ENCODE measurements at regions not wholly inside any gene's neighbourhood (a gene's known extent, or its start where the extent isn't known, plus 50 kb on each side); places are given as distances from the start of the nearest gene placed in this dataset.
"Not testable (repeated sequence)": the region's sequence is repeated elsewhere in the genome, so short reads cannot be mapped to it uniquely, and the experiment has no call there.

GRCh38 chr3:28053759-28054158, 187.7 kb upstream of the CMC1 start:
- Histone ChIP-seq H3K4me2 (ENCODE audit: low read length) (no peak overlapping the region), H3K9me3 (ENCODE audit: control insufficient read depth, insufficient read depth, low read length) (no peaks in the 10 kb centered on the region), H3K27ac (ENCODE audit: low read depth, low read length) (no peak overlapping the region), H3K27me3 (ENCODE audit: control insufficient read depth, low read length) (no peaks in the 10 kb centered on the region), H3K4me3 (ENCODE audit: low read length) (no peak overlapping the region), H3K9me2 (replicated peaks; ENCODE audit: control insufficient read depth, low read length) (no peaks in the 10 kb centered on the region), H3K36me3 (ENCODE audit: control insufficient read depth, low read length) (no peaks in the 10 kb centered on the region), H3F3A (ENCODE audit: control insufficient read depth, insufficient read depth) (no peaks in the 10 kb centered on the region), H4K20me1 (ENCODE audit: control insufficient read depth, insufficient read depth, low read depth, low read length) (no peaks in the 10 kb centered on the region), H3K4me1 (ENCODE audit: control insufficient read depth, low read length) (no peaks in the 10 kb centered on the region), H3K79me2 (ENCODE audit: control insufficient read depth, low read length) (no peaks in the 10 kb centered on the region)
- TF ChIP-seq, protein P1, sequence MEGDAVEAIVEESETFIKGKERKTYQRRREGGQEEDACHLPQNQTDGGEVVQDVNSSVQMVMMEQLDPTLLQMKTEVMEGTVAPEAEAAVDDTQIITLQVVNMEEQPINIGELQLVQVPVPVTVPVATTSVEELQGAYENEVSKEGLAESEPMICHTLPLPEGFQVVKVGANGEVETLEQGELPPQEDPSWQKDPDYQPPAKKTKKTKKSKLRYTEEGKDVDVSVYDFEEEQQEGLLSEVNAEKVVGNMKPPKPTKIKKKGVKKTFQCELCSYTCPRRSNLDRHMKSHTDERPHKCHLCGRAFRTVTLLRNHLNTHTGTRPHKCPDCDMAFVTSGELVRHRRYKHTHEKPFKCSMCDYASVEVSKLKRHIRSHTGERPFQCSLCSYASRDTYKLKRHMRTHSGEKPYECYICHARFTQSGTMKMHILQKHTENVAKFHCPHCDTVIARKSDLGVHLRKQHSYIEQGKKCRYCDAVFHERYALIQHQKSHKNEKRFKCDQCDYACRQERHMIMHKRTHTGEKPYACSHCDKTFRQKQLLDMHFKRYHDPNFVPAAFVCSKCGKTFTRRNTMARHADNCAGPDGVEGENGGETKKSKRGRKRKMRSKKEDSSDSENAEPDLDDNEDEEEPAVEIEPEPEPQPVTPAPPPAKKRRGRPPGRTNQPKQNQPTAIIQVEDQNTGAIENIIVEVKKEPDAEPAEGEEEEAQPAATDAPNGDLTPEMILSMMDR (IDR thresholded peaks at IDR 0.05; ENCODE audit: low read depth, low read length, poor library complexity, severe bottlenecking) = no peak
- no peak for TF ChIP-seq EZH2phosphoT487 (IDR thresholded peaks at IDR 0.05; ENCODE audit: borderline replicate concordance, low read length)

DNA sequence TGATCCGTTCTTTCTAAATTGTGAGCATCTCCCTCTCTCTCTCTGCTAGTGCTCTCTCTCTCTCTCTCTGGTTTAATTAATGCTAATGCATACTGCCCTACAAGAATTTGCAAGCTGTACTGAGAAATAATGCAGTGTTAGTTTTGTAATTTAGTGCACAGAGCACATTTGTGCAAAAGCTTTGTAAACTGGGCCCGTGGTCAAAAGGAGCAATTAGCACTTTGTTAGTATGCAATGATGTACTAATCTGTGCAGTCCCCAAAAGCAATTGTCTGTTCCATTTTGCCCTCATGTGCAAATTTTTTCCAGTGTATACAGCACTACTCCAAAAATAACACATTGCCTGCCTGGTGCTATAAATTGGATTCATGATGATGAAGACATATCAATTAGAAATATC, 184.6 kb upstream of the CMC1 start:
- no peaks in the 10 kb centered on the region for H3K27me3 ChIP-seq (ENCODE audit: control insufficient read depth, low read length)
- H4K20me1 ChIP-seq (ENCODE audit: control insufficient read depth, insufficient read depth, low read depth, low read length) = no peaks in the 10 kb centered on the region
- H3K27ac ChIP-seq (ENCODE audit: low read depth, low read length) = no peak overlapping the region

DNA sequence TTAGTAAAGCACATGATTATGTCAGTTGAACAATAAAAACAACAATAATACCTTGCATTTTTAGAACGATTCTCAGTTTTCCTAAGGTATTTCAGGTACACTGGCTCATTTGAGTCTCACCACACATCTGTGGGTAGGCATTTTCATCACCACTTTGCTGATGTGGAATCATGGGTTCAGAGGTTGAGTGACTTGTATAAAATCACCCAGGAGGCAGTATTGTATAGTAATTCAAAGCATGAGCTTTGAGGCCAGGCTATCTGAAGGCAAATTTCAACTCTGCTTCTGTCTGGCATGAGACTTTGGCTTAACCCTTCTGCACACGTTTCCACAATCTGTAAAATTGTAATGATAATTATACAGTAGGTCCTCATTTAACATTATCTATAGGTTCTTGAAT, 183.9 kb upstream of the CMC1 start:
- TF ChIP-seq, protein P1 (IDR thresholded peaks at IDR 0.05; ENCODE audit: low read depth, low read length, poor library complexity, severe bottlenecking) = no peak
- no peak for TF ChIP-seq EZH2phosphoT487 (IDR thresholded peaks at IDR 0.05; ENCODE audit: borderline replicate concordance, low read length)
- Histone ChIP-seq H3F3A (ENCODE audit: control insufficient read depth, insufficient read depth) (no peaks in the 10 kb centered on the region), H3K4me1 (ENCODE audit: control insufficient read depth, low read length) (no peaks in the 10 kb centered on the region), H3K79me2 (ENCODE audit: control insufficient read depth, low read length) (no peaks in the 10 kb centered on the region), H3K27me3 (ENCODE audit: control insufficient read depth, low read length) (no peaks in the 10 kb centered on the region), H3K9me2 (replicated peaks; ENCODE audit: control insufficient read depth, low read length) (no peaks in the 10 kb centered on the region), H3K4me2 (ENCODE audit: low read length) (no peak overlapping the region), H4K20me1 (ENCODE audit: control insufficient read depth, insufficient read depth, low read depth, low read length) (no peaks in the 10 kb centered on the region), H3K4me3 (ENCODE audit: low read length) (no peak overlapping the region), H3K36me3 (ENCODE audit: control insufficient read depth, low read length) (no peaks in the 10 kb centered on the region), H3K9me3 (ENCODE audit: control insufficient read depth, insufficient read depth, low read length) (no peaks in the 10 kb centered on the region), H3K27ac (ENCODE audit: low read depth, low read length) (no peak overlapping the region)

More for the DNA sequence above, 184.6 kb upstream of the CMC1 start:
- Histone ChIP-seq H3K79me2 (ENCODE audit: control insufficient read depth, low read length) (no peaks in the 10 kb centered on the region), H3K36me3 (ENCODE audit: control insufficient read depth, low read length) (no peaks in the 10 kb centered on the region), H3K4me2 (ENCODE audit: low read length) (no peak overlapping the region), H3F3A (ENCODE audit: control insufficient read depth, insufficient read depth) (no peaks in the 10 kb centered on the region), H3K4me1 (ENCODE audit: control insufficient read depth, low read length) (no peaks in the 10 kb centered on the region), H3K9me2 (replicated peaks; ENCODE audit: control insufficient read depth, low read length) (no peaks in the 10 kb centered on the region), H3K4me3 (ENCODE audit: low read length) (no peak overlapping the region), H3K9me3 (ENCODE audit: control insufficient read depth, insufficient read depth, low read length) (no peaks in the 10 kb centered on the region)
- no peak for TF ChIP-seq EZH2phosphoT487 (IDR thresholded peaks at IDR 0.05; ENCODE audit: borderline replicate concordance, low read length)
- TF ChIP-seq, protein P1 (IDR thresholded peaks at IDR 0.05; ENCODE audit: low read depth, low read length, poor library complexity, severe bottlenecking) = no peak

- not testable (repeated sequence) for H3K79me2 ChIP-seq (ENCODE audit: control insufficient read depth, low read length); H3K27ac ChIP-seq (ENCODE audit: low read depth, low read length); H3K4me3 ChIP-seq (ENCODE audit: low read length); H3K27me3 ChIP-seq (ENCODE audit: control insufficient read depth, low read length); H3K9me3 ChIP-seq (ENCODE audit: control insufficient read depth, insufficient read depth, low read length); H3K9me2 ChIP-seq (replicated peaks; ENCODE audit: control insufficient read depth, low read length); H3K4me2 ChIP-seq (ENCODE audit: low read length); H3K36me3 ChIP-seq (ENCODE audit: control insufficient read depth, low read length); H3F3A ChIP-seq (ENCODE audit: control insufficient read depth, insufficient read depth); H4K20me1 ChIP-seq (ENCODE audit: control insufficient read depth, insufficient read depth, low read depth, low read length); H3K4me1 ChIP-seq (ENCODE audit: control insufficient read depth, low read length)
Observed at GRCh38 chr3:28059199-28059598, 182.2 kb upstream of the CMC1 start.

All from DOHH2 (cell line).